DOHH2 (cell line): ENCODE measurements at regions not wholly inside any gene's neighbourhood (a gene's known extent, or its start where the extent isn't known, plus 50 kb on each side); places are given as distances from the start of the nearest gene placed in this dataset.

Experiments used
- EZH2phosphoT487 ChIP-seq: fragments of 200-600 bp; sonication (generic); IDR thresholded peaks from 2 replicates; pipeline ENCODE4 v1.6.1; 2017; ENCODE audit warnings: borderline replicate concordance, mild to moderate bottlenecking, antibody characterized with exemption, low read length, moderate library complexity, mixed read lengths
- TF ChIP-seq, protein P1 (sequence below): fragments of 200-600 bp; sonication (generic); IDR thresholded peaks from one replicate; pipeline ENCODE4 v1.5.1; 2014; ENCODE audit warnings: antibody characterized with exemption, mild to moderate bottlenecking, low read depth, low read length; ENCODE audit not compliant: poor library complexity, severe bottlenecking

DNA sequence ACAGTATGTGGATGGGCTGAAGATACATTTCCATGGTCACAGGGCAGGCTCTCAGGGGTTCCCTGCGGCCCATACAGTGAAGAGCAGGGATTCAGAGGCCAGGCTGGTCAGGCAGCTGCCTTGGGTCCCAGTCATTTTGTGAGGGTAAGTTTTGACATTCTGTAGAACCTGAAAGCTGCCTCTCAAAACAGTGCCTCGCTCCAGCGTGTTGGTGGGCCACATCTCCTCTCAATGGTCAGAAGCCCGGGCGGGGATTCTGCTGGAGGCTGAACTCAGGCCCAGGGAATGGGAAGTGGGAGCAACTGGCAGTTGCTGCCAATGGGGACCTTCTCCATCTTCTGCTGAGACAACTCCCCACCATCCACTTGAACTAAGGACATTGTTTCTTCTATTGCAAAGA lies 190.0 kb downstream of the PTPN20 start:
- TF ChIP-seq, protein P1, sequence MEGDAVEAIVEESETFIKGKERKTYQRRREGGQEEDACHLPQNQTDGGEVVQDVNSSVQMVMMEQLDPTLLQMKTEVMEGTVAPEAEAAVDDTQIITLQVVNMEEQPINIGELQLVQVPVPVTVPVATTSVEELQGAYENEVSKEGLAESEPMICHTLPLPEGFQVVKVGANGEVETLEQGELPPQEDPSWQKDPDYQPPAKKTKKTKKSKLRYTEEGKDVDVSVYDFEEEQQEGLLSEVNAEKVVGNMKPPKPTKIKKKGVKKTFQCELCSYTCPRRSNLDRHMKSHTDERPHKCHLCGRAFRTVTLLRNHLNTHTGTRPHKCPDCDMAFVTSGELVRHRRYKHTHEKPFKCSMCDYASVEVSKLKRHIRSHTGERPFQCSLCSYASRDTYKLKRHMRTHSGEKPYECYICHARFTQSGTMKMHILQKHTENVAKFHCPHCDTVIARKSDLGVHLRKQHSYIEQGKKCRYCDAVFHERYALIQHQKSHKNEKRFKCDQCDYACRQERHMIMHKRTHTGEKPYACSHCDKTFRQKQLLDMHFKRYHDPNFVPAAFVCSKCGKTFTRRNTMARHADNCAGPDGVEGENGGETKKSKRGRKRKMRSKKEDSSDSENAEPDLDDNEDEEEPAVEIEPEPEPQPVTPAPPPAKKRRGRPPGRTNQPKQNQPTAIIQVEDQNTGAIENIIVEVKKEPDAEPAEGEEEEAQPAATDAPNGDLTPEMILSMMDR, result no peak
- no peak for TF ChIP-seq EZH2phosphoT487
